Neural progenitor cell (in vitro differentiated cells): ENCODE measurements at regions not wholly inside any gene's neighbourhood (a gene's known extent, or its start where the extent isn't known, plus 50 kb on each side); places are given as distances from the start of the nearest gene placed in this dataset.

Source experiments
- DNase-seq: peaks from one replicate; pipeline ENCODE4 v3.0.0-alpha.2; 2016; ENCODE audit warnings: low spot score
- H2AFZ ChIP-seq: fragments of 200-600 bp; sonication (generic); replicated peaks from 2 replicates; pipeline ENCODE4 v1.6.1; 2016; ENCODE audit warnings: antibody characterized with exemption
- H3F3A ChIP-seq: fragments of 200-600 bp; sonication (generic); 2 replicates; pipeline ENCODE4 v1.6.1; 2016; ENCODE audit warnings: antibody characterized with exemption, low read depth
- H3K27ac ChIP-seq: fragments of 200-600 bp; sonication (generic); 2 replicates; pipeline ENCODE4 v1.5.1; 2016; ENCODE audit warnings: mild to moderate bottlenecking
- H3K27me3 ChIP-seq: fragments of 200-600 bp; sonication (generic); 2 replicates; pipeline ENCODE4 v1.6.1; 2016; ENCODE audit warnings: mild to moderate bottlenecking, moderate library complexity
- H3K36me3 ChIP-seq: fragments of 200-600 bp; sonication (generic); 2 replicates; pipeline ENCODE4 v1.5.1; 2016
- H3K4me1 ChIP-seq: fragments of 200-600 bp; sonication (generic); 2 replicates; pipeline ENCODE4 v1.6.1; 2016; ENCODE audit warnings: mixed run types
- H3K4me2 ChIP-seq: fragments of 200-600 bp; sonication (generic); 2 replicates; pipeline ENCODE4 v1.6.1; 2016
- H3K4me3 ChIP-seq: fragments of 200-600 bp; sonication (generic); 2 replicates; pipeline ENCODE4 v1.5.1; 2016
- H3K79me2 ChIP-seq: fragments of 200-600 bp; sonication (generic); 2 replicates; pipeline ENCODE4 v1.6.1; 2016; ENCODE audit warnings: low read depth
- H3K9ac ChIP-seq: fragments of 200-600 bp; sonication (generic); 2 replicates; pipeline ENCODE4 v1.6.1; 2016
- H3K9me3 ChIP-seq: fragments of 200-600 bp; sonication (generic); 2 replicates; pipeline ENCODE4 v1.5.1; 2016; ENCODE audit warnings: low read depth
- H4K20me1 ChIP-seq: fragments of 200-600 bp; sonication (generic); 2 replicates; pipeline ENCODE4 v1.6.1; 2016; ENCODE audit warnings: low read depth
- H3K27ac Mint-ChIP-seq: 3 replicates; pipeline ENCODE4 v1.8.0; 2021; ENCODE audit warnings: mixed read lengths
- H3K27me3 Mint-ChIP-seq: 2 replicates; pipeline ENCODE4 v1.8.0; 2022; ENCODE audit warnings: low read depth, mild to moderate bottlenecking, inconsistent platforms, moderate library complexity, mixed read lengths; ENCODE audit not compliant: insufficient read depth
- H3K36me3 Mint-ChIP-seq: 3 replicates; pipeline ENCODE4 v1.8.0; 2021; ENCODE audit warnings: mixed read lengths
- H3K4me1 Mint-ChIP-seq: 3 replicates; pipeline ENCODE4 v1.8.0; 2021; ENCODE audit warnings: mixed read lengths
- H3K4me3 Mint-ChIP-seq: 3 replicates; pipeline ENCODE4 v1.8.0; 2021; ENCODE audit warnings: mild to moderate bottlenecking, moderate library complexity, mixed read lengths
- H3K9me3 Mint-ChIP-seq: 3 replicates; pipeline ENCODE4 v1.8.0; 2020; ENCODE audit warnings: mixed read lengths
- EZH2 ChIP-seq: fragments of 200-600 bp; sonication (generic); IDR thresholded peaks from 2 replicates; pipeline ENCODE4 v1.6.1; 2017; ENCODE audit warnings: antibody characterized with exemption, mild to moderate bottlenecking, moderate library complexity
- EZH2phosphoT487 ChIP-seq: fragments of 200-600 bp; sonication (generic); IDR thresholded peaks from 2 replicates; pipeline ENCODE4 v1.6.1; 2017; ENCODE audit warnings: antibody characterized with exemption
- TF ChIP-seq, protein P1 (sequence below): fragments of 200-600 bp; sonication (generic); IDR thresholded peaks from 2 replicates; pipeline ENCODE4 v1.5.1; 2017; ENCODE audit warnings: antibody characterized with exemption, mild to moderate bottlenecking

DNA sequence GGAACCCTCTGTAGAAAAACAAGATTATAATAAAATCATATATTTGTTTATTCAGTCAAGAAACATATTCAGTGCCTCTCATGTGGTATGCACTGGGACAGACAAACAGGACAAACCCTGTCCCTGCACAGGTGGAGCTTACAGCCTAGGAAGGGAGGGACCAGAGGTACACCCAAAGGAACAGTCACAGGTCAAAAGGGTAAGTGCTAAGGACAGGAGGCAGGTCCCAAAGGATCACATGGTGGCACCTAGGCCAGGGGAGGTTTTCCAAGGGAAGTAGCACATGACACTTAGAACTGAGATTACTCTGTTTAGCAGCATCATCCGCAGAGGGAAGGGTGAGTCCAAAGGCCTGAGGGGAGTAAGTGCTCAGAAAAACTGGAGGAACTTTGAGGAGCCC, 254.4 kb upstream of the ARRDC4 start:
- H3K27ac ChIP-seq: no peak overlapping the region
- H4K20me1 ChIP-seq: no peaks in the 10 kb centered on the region
- Mint-ChIP-seq H3K9me3 (no peaks in the 10 kb centered on the region), H3K27ac (no peak overlapping the region), H3K4me3 (no peak overlapping the region), H3K27me3 (no peaks in the 10 kb centered on the region), H3K4me1 (no peaks in the 10 kb centered on the region), H3K36me3 (no peaks in the 10 kb centered on the region)
- no peak overlapping the region for H3K9ac ChIP-seq
- H3K4me3 ChIP-seq: no peak overlapping the region
- TF ChIP-seq EZH2phosphoT487 (no peak), EZH2 (no peak)
- TF ChIP-seq, protein P1, sequence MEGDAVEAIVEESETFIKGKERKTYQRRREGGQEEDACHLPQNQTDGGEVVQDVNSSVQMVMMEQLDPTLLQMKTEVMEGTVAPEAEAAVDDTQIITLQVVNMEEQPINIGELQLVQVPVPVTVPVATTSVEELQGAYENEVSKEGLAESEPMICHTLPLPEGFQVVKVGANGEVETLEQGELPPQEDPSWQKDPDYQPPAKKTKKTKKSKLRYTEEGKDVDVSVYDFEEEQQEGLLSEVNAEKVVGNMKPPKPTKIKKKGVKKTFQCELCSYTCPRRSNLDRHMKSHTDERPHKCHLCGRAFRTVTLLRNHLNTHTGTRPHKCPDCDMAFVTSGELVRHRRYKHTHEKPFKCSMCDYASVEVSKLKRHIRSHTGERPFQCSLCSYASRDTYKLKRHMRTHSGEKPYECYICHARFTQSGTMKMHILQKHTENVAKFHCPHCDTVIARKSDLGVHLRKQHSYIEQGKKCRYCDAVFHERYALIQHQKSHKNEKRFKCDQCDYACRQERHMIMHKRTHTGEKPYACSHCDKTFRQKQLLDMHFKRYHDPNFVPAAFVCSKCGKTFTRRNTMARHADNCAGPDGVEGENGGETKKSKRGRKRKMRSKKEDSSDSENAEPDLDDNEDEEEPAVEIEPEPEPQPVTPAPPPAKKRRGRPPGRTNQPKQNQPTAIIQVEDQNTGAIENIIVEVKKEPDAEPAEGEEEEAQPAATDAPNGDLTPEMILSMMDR: no peak
- no peaks in the 10 kb centered on the region for H3K4me1 ChIP-seq
- no peaks in the 10 kb centered on the region for H3F3A ChIP-seq
- no peak overlapping the region for H3K4me2 ChIP-seq
- H3K27me3 ChIP-seq: no peaks in the 10 kb centered on the region
- H3K9me3 ChIP-seq: no peaks in the 10 kb centered on the region
- H3K79me2 ChIP-seq: no peaks in the 10 kb centered on the region
- H2AFZ ChIP-seq: no peak overlapping the region
- DNase-seq: no peak
- H3K36me3 ChIP-seq: no peaks in the 10 kb centered on the region

DNA sequence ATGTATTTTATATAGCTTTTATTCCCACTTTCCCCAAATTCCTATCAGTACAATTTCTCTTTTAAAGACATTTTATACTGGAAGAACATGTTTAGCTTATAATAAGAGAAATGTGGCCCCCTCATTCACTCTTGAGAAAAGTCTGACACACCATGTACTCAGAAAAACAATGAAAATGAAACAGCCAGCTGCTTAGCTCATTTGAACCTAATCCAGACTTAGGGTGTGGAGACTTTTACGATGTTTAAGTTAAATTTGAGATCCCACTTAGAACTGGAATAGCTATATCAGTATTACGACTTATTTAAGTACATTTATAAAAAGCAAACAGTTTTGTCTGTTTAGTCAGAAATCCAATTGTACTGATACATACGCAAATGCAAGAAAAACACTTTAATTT, 252.3 kb upstream of the ARRDC4 start:
- H3K9ac ChIP-seq: no peak overlapping the region
- H3F3A ChIP-seq: no peaks in the 10 kb centered on the region
- no peaks in the 10 kb centered on the region for H3K27me3 ChIP-seq
- no peak overlapping the region for H3K4me2 ChIP-seq
- no peak overlapping the region for H3K27ac ChIP-seq
- H3K4me3 ChIP-seq: no peak overlapping the region
- TF ChIP-seq EZH2phosphoT487 (no peak), EZH2 (no peak)
- TF ChIP-seq, protein P1: no peak
- no peak overlapping the region for H2AFZ ChIP-seq
- H3K36me3 ChIP-seq: no peaks in the 10 kb centered on the region
- no peak overlapping the region for H3K27ac Mint-ChIP-seq
- H3K79me2 ChIP-seq: no peaks in the 10 kb centered on the region
- no peaks in the 10 kb centered on the region for H3K9me3 ChIP-seq
- H3K9me3 Mint-ChIP-seq: no peaks in the 10 kb centered on the region
- no peaks in the 10 kb centered on the region for H3K27me3 Mint-ChIP-seq
- H3K4me1 Mint-ChIP-seq: no peaks in the 10 kb centered on the region
- H3K4me3 Mint-ChIP-seq: no peak overlapping the region
- no peaks in the 10 kb centered on the region for H3K4me1 ChIP-seq
- H4K20me1 ChIP-seq: no peaks in the 10 kb centered on the region
- no peak for DNase-seq
- no peaks in the 10 kb centered on the region for H3K36me3 Mint-ChIP-seq

DNA sequence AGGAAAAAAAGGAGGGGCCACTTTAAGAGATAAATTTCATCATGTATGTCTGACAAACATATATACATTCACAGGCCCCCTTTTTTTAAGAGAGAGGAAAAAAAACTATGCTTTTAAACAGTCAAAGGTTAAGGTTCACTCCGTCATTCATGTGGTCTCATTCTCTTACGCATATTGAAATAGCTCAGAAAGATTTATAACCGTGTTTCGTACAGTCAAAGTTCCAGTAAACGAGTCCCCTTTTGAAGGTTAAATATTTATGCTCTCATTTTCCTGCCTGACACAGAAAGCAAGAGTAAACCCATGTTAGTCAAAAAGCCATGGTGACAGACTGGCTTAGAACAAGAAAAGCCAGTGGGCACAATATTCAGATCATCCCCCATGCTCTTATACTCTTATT, 248.0 kb upstream of the ARRDC4 start:
- no peak overlapping the region for H3K4me3 Mint-ChIP-seq
- no peaks in the 10 kb centered on the region for H3K9me3 Mint-ChIP-seq
- Histone ChIP-seq H4K20me1 (no peaks in the 10 kb centered on the region), H3K27me3 (no peaks in the 10 kb centered on the region), H3K9me3 (no peaks in the 10 kb centered on the region), H3K36me3 (no peaks in the 10 kb centered on the region), H2AFZ (no peak overlapping the region), H3K4me3 (no peak overlapping the region), H3K79me2 (no peaks in the 10 kb centered on the region), H3F3A (no peaks in the 10 kb centered on the region), H3K4me2 (no peak overlapping the region), H3K9ac (no peak overlapping the region), H3K4me1 (no peaks in the 10 kb centered on the region), H3K27ac (no peak overlapping the region)
- DNase-seq: no peak
- no peaks in the 10 kb centered on the region for H3K4me1 Mint-ChIP-seq
- no peaks in the 10 kb centered on the region for H3K27me3 Mint-ChIP-seq
- no peaks in the 10 kb centered on the region for H3K36me3 Mint-ChIP-seq
- H3K27ac Mint-ChIP-seq: no peak overlapping the region
- TF ChIP-seq, protein P1: no peak

DNA sequence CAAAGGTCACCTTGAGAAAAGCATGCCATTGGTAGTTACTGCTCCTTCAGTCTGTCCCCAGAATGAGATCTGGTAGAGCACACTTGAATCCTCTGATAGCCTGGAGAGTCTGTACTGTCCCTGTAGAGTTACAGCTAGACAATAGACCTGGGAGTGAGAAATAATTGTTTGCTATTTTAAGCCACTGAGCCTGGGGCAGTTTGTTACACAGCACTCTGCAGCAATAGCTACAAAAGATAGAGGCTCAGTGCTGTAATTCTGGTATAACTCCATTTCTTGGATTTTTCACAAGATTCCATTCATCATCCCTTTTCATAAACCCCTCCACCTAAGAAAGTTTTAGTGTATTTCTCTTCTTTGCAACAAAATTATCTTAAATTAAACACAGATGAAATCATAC, 242.7 kb upstream of the ARRDC4 start:
- Mint-ChIP-seq H3K27ac (no peak overlapping the region), H3K36me3 (no peaks in the 10 kb centered on the region), H3K9me3 (peaks cover 4% of the 10 kb centered on the region), H3K4me1 (no peaks in the 10 kb centered on the region), H3K27me3 (no peaks in the 10 kb centered on the region), H3K4me3 (no peak overlapping the region)
- no peak overlapping the region for H3K27ac ChIP-seq
- H3F3A ChIP-seq: no peaks in the 10 kb centered on the region
- no peak for DNase-seq
- no peaks in the 10 kb centered on the region for H3K27me3 ChIP-seq
- no peak overlapping the region for H3K9ac ChIP-seq
- no peaks in the 10 kb centered on the region for H4K20me1 ChIP-seq
- no peak overlapping the region for H2AFZ ChIP-seq
- no peaks in the 10 kb centered on the region for H3K36me3 ChIP-seq
- no peaks in the 10 kb centered on the region for H3K4me1 ChIP-seq
- peaks cover 8% of the 10 kb centered on the region for H3K9me3 ChIP-seq
- H3K79me2 ChIP-seq: no peaks in the 10 kb centered on the region
- no peak overlapping the region for H3K4me2 ChIP-seq
- no peak overlapping the region for H3K4me3 ChIP-seq
- TF ChIP-seq, protein P1: no peak
- TF ChIP-seq EZH2phosphoT487 (no peak), EZH2 (no peak)
